ENCODE measurements at regions not wholly inside any gene's neighbourhood (a gene's known extent, or its start where the extent isn't known, plus 50 kb on each side); places are given as distances from the start of the nearest gene placed in this dataset.
"Not testable (repeated sequence)": the region's sequence is repeated elsewhere in the genome, so short reads cannot be mapped to it uniquely, and the experiment has no call there.

GRCh38 chr17:63185420-63185819, 219.4 kb downstream of the TANC2 start:
- DNase-seq: no peak

- DNase-seq: no peak
Observed at GRCh38 chr17:63189082-63189481, 223.0 kb downstream of the TANC2 start.

DNA sequence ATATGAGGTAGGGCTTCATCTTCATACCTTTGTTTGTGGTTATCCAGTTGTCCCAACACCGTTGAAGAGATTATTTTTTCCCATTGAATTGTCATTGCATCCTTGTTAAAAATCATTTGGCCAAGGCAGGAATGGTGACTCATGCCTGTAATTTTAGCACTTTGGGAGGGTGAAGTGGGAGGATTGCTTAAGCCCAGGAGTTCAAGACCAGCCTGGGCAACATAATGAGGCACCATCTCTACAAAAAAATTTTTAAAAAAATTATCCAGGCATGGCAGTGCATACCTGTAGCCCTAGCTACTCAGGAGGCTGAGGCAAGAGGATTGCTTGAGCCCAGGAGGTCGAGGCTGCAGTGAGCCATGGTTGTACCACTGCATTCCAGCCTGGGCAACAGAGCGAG, 223.9 kb downstream of the TANC2 start:
- no peak for DNase-seq

DNA sequence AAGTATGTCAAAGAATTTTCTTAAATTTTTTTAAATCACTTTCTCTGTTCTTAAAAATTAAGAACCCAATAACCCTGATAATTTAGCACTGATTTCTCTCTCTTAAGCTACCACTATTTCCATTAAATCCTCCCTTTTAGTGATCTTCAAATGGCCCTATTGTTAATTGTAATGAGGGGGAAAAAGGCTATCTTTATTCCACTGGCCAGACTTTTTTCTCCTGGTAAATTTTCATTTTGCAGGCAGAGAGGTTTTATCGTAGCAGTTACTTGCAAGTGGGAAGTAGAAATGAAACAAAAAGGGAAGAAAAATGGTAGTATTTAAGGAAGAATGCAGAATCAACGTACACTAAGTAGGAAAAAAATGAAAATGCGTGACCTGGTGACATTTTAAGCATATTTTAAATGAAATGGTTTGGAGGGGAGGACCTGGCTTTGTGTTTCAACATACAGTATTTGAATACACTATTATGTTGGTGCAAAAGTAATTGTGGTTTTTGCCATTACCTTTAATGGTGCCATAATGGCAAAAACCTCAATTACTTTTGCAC, 224.9 kb downstream of the TANC2 start:
- no peak for DNase-seq

DNA sequence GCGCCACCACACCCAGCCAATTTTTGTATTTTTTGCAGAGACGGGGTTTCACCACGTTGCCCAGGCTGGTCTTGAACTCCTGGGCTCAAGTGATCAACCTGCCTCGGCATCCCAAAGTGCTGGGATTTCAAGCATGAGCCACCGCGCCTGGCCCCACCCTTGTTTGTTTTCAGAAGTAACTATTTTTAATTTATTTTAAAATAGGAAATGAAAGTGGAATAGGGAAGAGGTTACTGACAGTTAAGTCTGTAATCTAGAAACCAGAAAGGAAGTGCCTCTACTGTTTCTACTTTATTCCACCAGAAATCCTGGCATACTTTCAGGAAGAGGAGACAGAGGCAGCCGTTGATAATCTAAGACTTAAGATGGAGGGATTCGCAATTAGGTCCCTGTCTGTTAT, 225.6 kb downstream of the TANC2 start:
- no peak for DNase-seq

GRCh38 chr17:63193827-63194226, 227.8 kb downstream of the TANC2 start:
- DNase-seq: no peak

- DNase-seq: no peak
Observed at GRCh38 chr17:63196772-63197335, 230.8 kb downstream of the TANC2 start.

DNA sequence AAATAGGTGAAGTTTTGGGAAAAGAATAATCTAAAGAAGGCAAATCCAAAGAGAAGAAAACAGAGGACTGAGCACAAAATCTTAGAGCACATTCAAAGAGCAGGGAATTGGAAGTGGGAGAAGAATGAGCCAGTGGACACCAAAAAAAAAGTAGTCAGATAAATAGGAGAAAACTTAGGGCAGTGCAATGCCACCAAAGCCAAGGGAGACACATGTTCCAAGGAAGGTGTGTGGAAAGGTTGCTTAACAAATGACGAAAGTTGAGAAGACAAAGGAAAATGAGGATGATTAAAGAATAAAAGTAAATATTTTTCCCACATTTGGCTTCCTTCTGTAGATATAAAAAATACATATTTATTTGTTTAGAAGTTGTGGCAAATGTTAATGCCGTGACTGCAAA, 237.6 kb downstream of the TANC2 start:
- DNase-seq: no peak

- DNase-seq: no peak
Observed at GRCh38 chr17:63221939-63222338, 224.2 kb downstream of the CYB561 start.

DNA sequence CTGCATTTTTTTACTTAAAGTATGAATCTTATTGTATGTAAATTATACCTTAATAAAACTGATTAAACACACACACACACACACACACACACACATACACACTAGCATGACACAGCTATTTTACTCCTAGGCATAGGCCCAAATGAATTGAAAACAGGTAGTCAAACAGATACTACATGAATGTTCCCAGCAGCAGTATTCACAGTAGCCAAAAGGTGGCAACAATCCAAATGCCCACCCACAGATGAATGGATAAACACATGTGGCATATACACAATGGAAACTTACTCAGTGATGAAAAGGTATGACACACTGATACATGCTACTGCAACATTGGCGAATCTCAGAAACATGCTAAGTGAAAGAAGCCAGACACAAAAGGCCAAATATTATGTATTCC, 223.5 kb downstream of the CYB561 start:
- peak; percentile 12 for DNase-seq

- DNase-seq: no peak
Observed at GRCh38 chr17:63223212-63223911, 222.7 kb downstream of the CYB561 start.

- no peak for DNase-seq
Observed at GRCh38 chr17:63224644-63225043, 221.5 kb downstream of the CYB561 start.

DNA sequence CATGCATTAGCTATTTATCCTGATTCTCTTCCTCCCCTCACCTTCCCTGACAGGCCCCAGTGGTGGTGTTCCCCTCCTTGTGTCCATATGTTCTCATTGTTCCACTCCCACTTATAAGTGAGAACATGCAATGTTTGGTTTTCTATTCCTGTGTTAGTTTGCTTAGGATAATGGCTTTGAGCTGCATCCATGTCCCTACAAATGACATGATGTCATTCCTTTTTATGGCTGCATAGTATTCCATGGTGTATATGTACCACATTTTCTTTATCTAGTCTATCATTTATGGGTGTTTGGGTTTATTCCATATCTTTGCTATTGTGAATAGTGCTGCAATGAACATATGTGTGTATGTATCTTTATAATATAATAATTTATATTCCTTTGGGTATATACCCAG, 219.4 kb downstream of the CYB561 start:
- DNase-seq: not testable (repeated sequence)

GRCh38 chr17:63231015-63231620, 215.0 kb downstream of the CYB561 start:
- not testable (repeated sequence) for DNase-seq

DNA sequence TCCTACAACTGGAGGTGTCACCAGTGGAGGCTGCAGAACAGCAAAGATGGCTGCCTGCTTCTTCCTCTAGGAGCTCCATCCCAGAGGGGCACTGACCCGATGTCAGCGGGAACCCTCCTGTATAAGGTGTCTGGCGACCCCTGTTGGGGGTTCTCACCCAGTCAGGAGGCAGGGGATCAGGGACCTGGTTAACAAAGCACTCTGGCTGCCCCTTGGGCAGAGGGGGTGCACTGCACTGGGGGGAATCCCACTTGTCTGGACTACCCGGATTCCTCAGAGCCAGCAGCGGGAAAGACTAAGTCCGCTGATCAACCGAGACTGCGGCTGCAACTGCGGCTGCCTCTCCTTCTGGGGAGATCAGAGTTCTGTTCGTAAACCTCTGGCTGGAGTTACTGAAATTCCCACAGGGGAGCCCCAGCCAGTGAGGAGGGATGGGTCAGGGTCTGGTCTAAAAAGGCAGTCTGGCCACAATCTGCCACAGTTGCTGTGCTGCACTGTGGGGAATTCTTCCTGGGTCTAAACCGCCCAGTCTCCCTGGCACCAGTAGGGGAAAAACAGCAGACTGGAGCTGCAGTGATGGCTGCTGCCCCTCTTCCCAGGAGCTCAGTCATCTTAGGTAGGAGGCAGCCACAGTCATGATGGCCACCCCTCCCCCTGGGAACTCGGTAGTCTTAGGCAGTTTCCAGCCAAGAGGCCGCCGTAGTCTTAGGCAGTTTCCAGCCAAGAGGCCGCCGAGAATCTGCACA, 213.4 kb downstream of the CYB561 start:
- no peak for DNase-seq

DNA sequence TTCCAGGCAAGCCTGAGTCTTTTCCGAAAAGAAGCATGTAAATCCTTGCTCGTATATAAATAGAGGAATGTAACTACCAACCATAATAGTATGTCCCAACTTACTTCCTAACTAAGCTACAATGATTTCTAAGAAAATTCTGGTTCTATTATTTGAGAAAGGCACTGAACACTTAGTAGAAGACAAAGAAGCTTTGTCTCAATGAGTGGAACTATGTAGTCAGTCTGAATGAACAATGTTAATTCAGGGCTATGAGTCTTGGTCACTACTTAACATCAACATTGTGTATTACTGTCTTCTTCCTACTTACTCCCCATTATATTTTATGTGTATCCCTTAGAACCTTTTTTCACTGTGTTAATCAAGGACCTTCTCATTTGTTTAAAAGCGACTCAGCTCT, 206.0 kb downstream of the CYB561 start:
- no peak for DNase-seq

GRCh38 chr17:63246344-63246743, 199.8 kb downstream of the CYB561 start:
- DNase-seq: no peak

DNA sequence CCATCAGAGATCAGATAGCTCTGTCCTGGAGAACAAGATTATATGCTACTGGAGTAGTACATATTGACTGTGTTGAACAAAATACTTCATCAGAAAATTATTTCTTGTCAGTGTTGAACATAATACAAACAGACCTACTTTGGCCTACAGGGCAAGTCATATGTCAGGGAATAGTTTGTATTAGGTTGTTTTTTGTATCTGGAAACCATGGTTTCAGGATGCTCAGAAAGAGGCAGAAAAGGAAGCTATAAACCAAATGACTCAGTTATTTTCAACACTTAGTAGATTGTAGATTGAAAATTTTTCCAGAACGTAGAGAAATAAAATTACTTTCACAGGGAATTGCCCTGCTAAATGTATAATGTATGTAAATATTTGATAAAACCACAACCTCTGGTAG, 198.4 kb downstream of the CYB561 start:
- no peak for DNase-seq

- DNase-seq: peak; percentile 3
Observed at GRCh38 chr17:63249256-63250004, 196.7 kb downstream of the CYB561 start.

GRCh38 chr17:63250830-63251229, 195.3 kb downstream of the CYB561 start:
- DNase-seq: no peak

DNA sequence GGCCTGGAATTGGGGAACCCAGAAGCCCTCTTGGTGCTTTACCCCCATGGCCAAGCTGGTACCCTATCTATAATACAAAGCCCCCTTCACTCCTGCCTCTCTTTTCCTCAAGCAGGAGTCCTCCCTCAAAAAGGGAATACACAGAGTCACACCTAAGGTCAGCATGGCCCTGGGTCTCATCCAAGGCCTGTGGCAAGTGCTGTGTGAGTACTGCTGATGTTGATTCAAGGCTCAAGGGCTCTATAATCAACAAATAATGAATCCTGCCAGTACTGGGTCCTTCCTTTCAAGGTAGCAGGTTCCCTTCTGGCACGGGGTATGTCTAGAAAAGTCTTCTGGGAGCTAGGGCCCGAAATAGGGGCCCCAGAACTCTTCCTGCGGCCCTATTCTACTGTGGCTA, 187.3 kb downstream of the CYB561 start:
- no peak for DNase-seq

- no peak for DNase-seq
Observed at GRCh38 chr17:63262751-63263476, 183.2 kb downstream of the CYB561 start.

Measured in NCI-H69 (cell line).